Muscle layer of colon (tissue), 2 donors: ENCODE measurements at regions not wholly inside any gene's neighbourhood (a gene's known extent, or its start where the extent isn't known, plus 50 kb on each side); places are given as distances from the start of the nearest gene placed in this dataset.
"Not testable (repeated sequence)": the region's sequence is repeated elsewhere in the genome, so short reads cannot be mapped to it uniquely, and the experiment has no call there.

Source experiments
- H3K27ac ChIP-seq: one replicate; pipeline ENCODE4 v1.7.0; 2013; ENCODE audit warnings: low read depth, mild to moderate bottlenecking, low read length, moderate library complexity
- H3K27me3 ChIP-seq, 2 donors: one replicate each; pipeline ENCODE4 v1.7.0; 2013; ENCODE audit warnings: low read length in 2 of 2, mild to moderate bottlenecking in 2 of 2; ENCODE audit not compliant: insufficient read depth in 2 of 2, control insufficient read depth in 1 of 2
- H3K36me3 ChIP-seq: one replicate; pipeline ENCODE4 v1.7.0; 2013; ENCODE audit warnings: mild to moderate bottlenecking, low read length; ENCODE audit not compliant: insufficient read depth
- H3K4me1 ChIP-seq: one replicate; pipeline ENCODE4 v1.7.0; 2013; ENCODE audit warnings: mild to moderate bottlenecking, low read length; ENCODE audit not compliant: insufficient read depth
- H3K4me3 ChIP-seq, 2 donors: one replicate each; pipeline ENCODE4 v1.7.0; 2013; ENCODE audit warnings: low read length in 2 of 2, low read depth in 1 of 2, mild to moderate bottlenecking in 1 of 2, moderate library complexity in 1 of 2
- H3K9ac ChIP-seq: one replicate; pipeline ENCODE4 v1.7.0; 2013; ENCODE audit warnings: low read length
- H3K9me3 ChIP-seq: one replicate; pipeline ENCODE4 v1.7.0; 2013; ENCODE audit warnings: mild to moderate bottlenecking, low read length
- donor health status: abdominal sarcoma.
- donor health status: Adenocarcinoma of cecum.

DNA sequence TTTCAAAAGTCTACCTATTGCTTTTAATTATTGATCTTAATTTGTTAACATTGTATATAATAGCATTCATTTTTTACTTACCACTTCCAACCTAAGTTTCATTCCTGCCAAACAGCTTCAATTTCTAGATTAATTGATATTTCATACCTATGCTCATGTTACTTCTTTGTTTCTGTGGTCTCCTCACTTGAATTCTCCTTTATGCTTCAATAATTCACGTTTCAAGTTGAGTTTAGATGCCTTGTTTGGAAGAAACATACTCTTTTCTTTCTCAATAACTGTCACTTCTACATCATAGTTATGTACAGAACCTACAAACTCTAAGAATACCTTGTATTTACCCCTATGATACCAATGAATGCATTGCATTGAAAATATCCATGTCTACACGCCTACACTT is 862.2 kb upstream of the LRATD1 start:
- H3K4me3 ChIP-seq, result no peak overlapping the region
- H3K4me1 ChIP-seq, result no peaks in the 10 kb centered on the region
- H3K9me3 ChIP-seq, result no peaks in the 10 kb centered on the region
- no peaks in the 10 kb centered on the region for H3K27me3 ChIP-seq
- H3K9ac ChIP-seq, result no peak overlapping the region
- no peak overlapping the region for H3K27ac ChIP-seq
- H3K36me3 ChIP-seq, result no peaks in the 10 kb centered on the region

- Histone ChIP-seq H3K27ac (no peak overlapping the region), H3K4me3 (no peak overlapping the region), H3K9ac (no peak overlapping the region), H3K4me1 (no peaks in the 10 kb centered on the region), H3K27me3 (no peaks in the 10 kb centered on the region), H3K36me3 (no peaks in the 10 kb centered on the region), H3K9me3 (no peaks in the 10 kb centered on the region)
Measured at GRCh38 chr2:13779996-13780395, 852.5 kb upstream of the LRATD1 start.

DNA sequence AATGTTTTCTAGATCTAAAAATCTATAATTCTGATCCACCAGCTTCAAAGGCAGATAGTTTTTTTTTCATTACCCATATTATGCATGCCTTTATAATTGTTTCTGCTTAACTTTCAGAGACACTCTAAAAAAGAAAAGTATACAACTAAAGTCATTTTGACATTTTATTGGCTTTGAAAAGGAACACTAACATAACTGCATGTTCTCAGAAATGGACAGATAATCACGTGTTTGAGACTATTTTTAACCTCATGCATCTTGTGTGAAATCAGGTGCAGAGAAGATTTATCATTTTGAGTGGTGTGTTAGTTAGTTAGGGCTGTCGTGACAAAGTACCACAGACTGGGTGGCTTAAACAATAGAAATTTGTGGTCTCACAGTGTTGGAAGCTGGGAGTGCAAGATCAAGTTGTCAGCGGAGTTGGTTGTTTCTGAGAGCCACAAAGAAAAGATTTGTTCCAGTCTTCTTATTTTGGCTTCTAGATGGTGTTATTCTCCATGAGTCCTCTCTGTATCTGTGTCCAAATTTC is 841.4 kb upstream of the LRATD1 start:
- Histone ChIP-seq H3K4me1 (no peaks in the 10 kb centered on the region), H3K9me3 (no peaks in the 10 kb centered on the region), H3K9ac (no peak overlapping the region), H3K4me3 (no peak overlapping the region), H3K36me3 (no peaks in the 10 kb centered on the region), H3K27ac (no peak overlapping the region), H3K27me3 (no peaks in the 10 kb centered on the region)

- Histone ChIP-seq H3K27ac (no peak overlapping the region), H3K27me3 (no peaks in the 10 kb centered on the region), H3K9me3 (no peaks in the 10 kb centered on the region), H3K36me3 (no peaks in the 10 kb centered on the region), H3K9ac (no peak overlapping the region), H3K4me3 (no peak overlapping the region), H3K4me1 (no peaks in the 10 kb centered on the region)
Measured at GRCh38 chr2:13806539-13806938, 826.0 kb upstream of the LRATD1 start.

GRCh38 chr2:13813236-13813635 is 819.3 kb upstream of the LRATD1 start:
- Histone ChIP-seq H3K4me1 (no peaks in the 10 kb centered on the region), H3K27me3 (no peaks in the 10 kb centered on the region), H3K9me3 (no peaks in the 10 kb centered on the region), H3K27ac (no peak overlapping the region), H3K4me3 (no peak overlapping the region), H3K9ac (no peak overlapping the region), H3K36me3 (no peaks in the 10 kb centered on the region)

DNA sequence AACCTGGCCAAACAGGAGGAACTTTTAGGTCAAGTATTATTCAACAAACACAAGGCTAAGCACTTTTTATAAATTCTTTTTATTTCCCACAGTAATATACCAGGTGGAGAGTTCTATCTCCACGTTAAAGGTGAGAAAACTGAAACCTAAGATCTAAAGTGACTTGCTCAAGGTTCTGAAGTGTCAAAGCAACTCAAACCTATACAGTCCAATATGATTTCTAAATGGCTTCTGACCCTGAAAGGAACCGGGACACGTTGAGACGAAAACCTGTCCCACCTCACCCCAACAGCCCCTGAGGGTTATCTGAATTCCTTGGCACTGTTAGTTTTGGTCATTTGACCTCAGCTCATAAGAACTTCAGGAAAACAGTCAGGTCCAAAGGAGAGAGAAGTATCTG is 814.5 kb upstream of the LRATD1 start:
- Histone ChIP-seq H3K27ac (no peak overlapping the region), H3K36me3 (no peaks in the 10 kb centered on the region), H3K4me3 (no peak overlapping the region), H3K4me1 (no peaks in the 10 kb centered on the region), H3K9me3 (no peaks in the 10 kb centered on the region), H3K9ac (no peak overlapping the region), H3K27me3 (no peaks in the 10 kb centered on the region)

DNA sequence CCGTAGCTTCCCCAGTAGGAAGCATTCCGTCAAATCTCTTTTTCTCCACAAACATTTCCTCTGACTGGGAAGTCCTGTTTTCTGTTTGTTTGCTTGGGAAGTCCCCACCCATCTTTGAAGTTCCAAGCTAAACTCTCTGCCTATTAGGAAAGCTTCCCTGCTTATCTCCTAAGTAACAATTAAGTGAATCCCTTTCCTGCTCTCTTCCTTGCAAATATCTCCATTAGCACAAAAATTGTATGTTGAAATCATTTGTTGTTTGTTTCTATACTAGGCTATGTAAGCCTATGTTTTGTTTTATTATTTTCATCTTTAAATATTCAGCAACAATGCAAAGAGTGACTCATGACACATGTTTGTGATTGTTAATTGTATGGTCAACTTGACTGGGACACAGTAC is 812.6 kb upstream of the LRATD1 start:
- Histone ChIP-seq H3K27me3 (no peaks in the 10 kb centered on the region), H3K4me3 (no peak overlapping the region), H3K9me3 (no peaks in the 10 kb centered on the region), H3K27ac (no peak overlapping the region), H3K4me1 (no peaks in the 10 kb centered on the region), H3K36me3 (no peaks in the 10 kb centered on the region), H3K9ac (no peak overlapping the region)

GRCh38 chr2:13821255-13821880 is 811.1 kb upstream of the LRATD1 start:
- Histone ChIP-seq H3K9ac (no peak overlapping the region), H3K4me1 (no peaks in the 10 kb centered on the region), H3K36me3 (no peaks in the 10 kb centered on the region), H3K27me3 (no peaks in the 10 kb centered on the region), H3K9me3 (no peaks in the 10 kb centered on the region), H3K27ac (no peak overlapping the region), H3K4me3 (no peak overlapping the region)

DNA sequence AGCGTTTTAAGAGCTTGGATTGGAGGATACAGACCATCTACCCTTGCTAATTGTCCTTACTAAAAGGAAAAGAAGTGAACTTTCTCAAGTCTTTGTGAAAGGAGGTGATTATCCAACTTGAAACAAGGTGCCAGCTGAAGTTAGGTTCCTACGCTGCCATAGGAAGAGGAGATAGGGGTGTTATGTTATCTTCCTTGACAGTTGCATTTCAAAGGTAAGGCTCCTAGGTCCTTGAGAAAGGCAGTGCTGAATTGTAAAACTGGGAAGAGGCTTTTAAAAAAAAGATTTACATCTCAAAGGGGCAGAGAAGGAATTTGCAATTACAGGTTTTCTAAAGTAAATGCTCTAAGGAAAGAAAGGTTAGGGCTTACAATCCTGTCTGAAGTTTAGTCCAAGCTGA is 810.2 kb upstream of the LRATD1 start:
- Histone ChIP-seq H3K27ac (no peak overlapping the region), H3K4me1 (no peaks in the 10 kb centered on the region), H3K27me3 (no peaks in the 10 kb centered on the region), H3K9ac (no peak overlapping the region), H3K4me3 (no peak overlapping the region), H3K9me3 (no peaks in the 10 kb centered on the region), H3K36me3 (no peaks in the 10 kb centered on the region)

- no peak overlapping the region for H3K9ac ChIP-seq
- no peaks in the 10 kb centered on the region for H3K36me3 ChIP-seq
- no peak overlapping the region for H3K27ac ChIP-seq
- H3K9me3 ChIP-seq, result no peaks in the 10 kb centered on the region
- no peaks in the 10 kb centered on the region for H3K4me1 ChIP-seq
- no peak overlapping the region for H3K4me3 ChIP-seq
- H3K27me3 ChIP-seq, result no peaks in the 10 kb centered on the region
Measured at GRCh38 chr2:13826314-13826853, 806.1 kb upstream of the LRATD1 start.

- Histone ChIP-seq H3K4me1 (no peaks in the 10 kb centered on the region), H3K27me3 (no peaks in the 10 kb centered on the region), H3K9ac (no peak overlapping the region), H3K4me3 (no peak overlapping the region), H3K27ac (no peak overlapping the region), H3K36me3 (no peaks in the 10 kb centered on the region), H3K9me3 (no peaks in the 10 kb centered on the region)
Measured at GRCh38 chr2:13858626-13859025, 773.9 kb upstream of the LRATD1 start.

DNA sequence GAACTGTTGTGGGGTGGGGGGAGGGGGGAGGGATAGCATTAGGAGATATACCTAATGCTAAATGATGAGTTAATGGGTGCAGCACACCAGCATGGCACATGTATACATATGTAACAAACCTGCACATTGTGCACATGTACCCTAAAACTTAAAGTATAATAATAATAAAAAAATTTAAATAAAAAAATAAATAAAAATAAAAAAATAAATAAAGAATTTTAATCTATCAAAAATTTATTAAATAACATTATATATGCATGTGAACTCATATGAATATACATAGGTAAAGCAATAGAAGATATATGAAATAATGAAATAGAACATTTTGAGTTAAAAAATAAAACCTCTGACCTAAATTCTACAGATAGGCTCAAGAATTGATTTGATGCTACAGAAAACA is 764.2 kb upstream of the LRATD1 start:
- H3K9ac ChIP-seq, H3K9me3 ChIP-seq, H3K4me1 ChIP-seq, H3K27ac ChIP-seq, H3K36me3 ChIP-seq, H3K27me3 ChIP-seq, H3K4me3 ChIP-seq: not testable (repeated sequence)
